H9 (cell line): ENCODE measurements at regions not wholly inside any gene's neighbourhood (a gene's known extent, or its start where the extent isn't known, plus 50 kb on each side); places are given as distances from the start of the nearest gene placed in this dataset.

Experiments
- DNase-seq: peaks from one replicate; pipeline ENCODE4 v3.0.0-alpha.2; 2017
- H2AFZ ChIP-seq: one replicate; pipeline ENCODE4 v1.6.1; 2013; ENCODE audit warnings: mild to moderate bottlenecking, low read length, control low read depth, moderate library complexity
- H2AK5ac ChIP-seq: 2 replicates; pipeline ENCODE4 v1.6.1; 2013; ENCODE audit warnings: low read length, control low read depth, mixed read lengths; ENCODE audit not compliant: insufficient read length
- H2BK120ac ChIP-seq: one replicate; pipeline ENCODE4 v1.6.1; 2013; ENCODE audit warnings: low read depth, mild to moderate bottlenecking, low read length, control low read depth, inconsistent platforms; ENCODE audit not compliant: poor library complexity, severe bottlenecking
- H2BK12ac ChIP-seq: 2 replicates; pipeline ENCODE4 v1.6.1; 2013; ENCODE audit warnings: low read length, control low read depth, mixed read lengths, low read depth; ENCODE audit not compliant: insufficient read length
- H2BK15ac ChIP-seq: 2 replicates; pipeline ENCODE4 v1.6.1; 2013; ENCODE audit warnings: low read depth, low read length, control low read depth
- H2BK20ac ChIP-seq: one replicate; pipeline ENCODE4 v1.6.1; 2013; ENCODE audit warnings: low read depth, mild to moderate bottlenecking, low read length, control low read depth, inconsistent platforms; ENCODE audit not compliant: poor library complexity, severe bottlenecking
- H2BK5ac ChIP-seq: 2 replicates; pipeline ENCODE4 v1.6.1; 2013; ENCODE audit warnings: low read length, control low read depth, mixed read lengths; ENCODE audit not compliant: insufficient read length
- H3K14ac ChIP-seq: 2 replicates; pipeline ENCODE4 v1.6.1; 2013; ENCODE audit warnings: low read length, control low read depth; ENCODE audit not compliant: insufficient read depth
- H3K18ac ChIP-seq: 2 replicates; pipeline ENCODE4 v1.6.1; 2013; ENCODE audit warnings: low read depth, mild to moderate bottlenecking, mixed read lengths, low read length, control low read depth; ENCODE audit not compliant: insufficient read length
- H3K23ac ChIP-seq: 2 replicates; pipeline ENCODE4 v1.6.1; 2013; ENCODE audit warnings: low read length, control low read depth, mixed read lengths, low read depth; ENCODE audit not compliant: insufficient read length
- H3K23me2 ChIP-seq: 2 replicates; pipeline ENCODE4 v1.6.1; 2013; ENCODE audit warnings: low read depth, mild to moderate bottlenecking, mixed read lengths, low read length, control low read depth; ENCODE audit not compliant: insufficient read length, poor library complexity, severe bottlenecking
- H3K27ac ChIP-seq: 2 replicates; pipeline ENCODE4 v1.5.1; 2013; ENCODE audit warnings: low read length, control low read depth, mixed read lengths, low read depth; ENCODE audit not compliant: insufficient read length
- H3K27me3 ChIP-seq: 2 replicates; pipeline ENCODE4 v1.6.1; 2013; ENCODE audit warnings: low read length, control low read depth, inconsistent platforms; ENCODE audit not compliant: insufficient read depth
- H3K4ac ChIP-seq: 2 replicates; pipeline ENCODE4 v1.6.1; 2013; ENCODE audit warnings: low read depth, mild to moderate bottlenecking, control low read depth, inconsistent platforms, low read length, moderate library complexity
- H3K4me1 ChIP-seq: 2 replicates; pipeline ENCODE4 v1.6.1; 2013; ENCODE audit warnings: low read length, control low read depth, inconsistent platforms; ENCODE audit not compliant: insufficient read depth
- H3K4me2 ChIP-seq: 2 replicates; pipeline ENCODE4 v1.6.1; 2013; ENCODE audit warnings: low read length, control low read depth, mixed read lengths; ENCODE audit not compliant: insufficient read length, insufficient read depth
- H3K56ac ChIP-seq: 2 replicates; pipeline ENCODE4 v1.6.1; 2013; ENCODE audit warnings: low read depth, mild to moderate bottlenecking, mixed read lengths, low read length, control low read depth; ENCODE audit not compliant: insufficient read length
- H3K79me1 ChIP-seq: 2 replicates; pipeline ENCODE4 v1.6.1; 2013; ENCODE audit warnings: low read depth, mild to moderate bottlenecking, moderate library complexity, low read length, control low read depth, inconsistent platforms; ENCODE audit not compliant: insufficient read depth, poor library complexity, severe bottlenecking
- H3K79me2 ChIP-seq: 2 replicates; pipeline ENCODE4 v1.6.1; 2013; ENCODE audit warnings: low read length, control low read depth, inconsistent platforms; ENCODE audit not compliant: insufficient read depth
- H3K9ac ChIP-seq: 2 replicates; pipeline ENCODE4 v1.6.1; 2013; ENCODE audit warnings: low read length, control low read depth, mixed read lengths; ENCODE audit not compliant: insufficient read length; ENCODE audit errors: extremely low read depth
- H3K9me3 ChIP-seq: one replicate; pipeline ENCODE4 v1.6.1; 2013; ENCODE audit warnings: low read depth, low read length, inconsistent platforms; ENCODE audit not compliant: control insufficient read depth
- H3T11ph ChIP-seq: one replicate; pipeline ENCODE4 v1.6.1; 2013; ENCODE audit warnings: mild to moderate bottlenecking, low read length, control low read depth, inconsistent platforms
- H4K20me1 ChIP-seq: one replicate; pipeline ENCODE4 v1.6.1; 2013; ENCODE audit not compliant: control insufficient read depth, insufficient read length, insufficient read depth
- H4K5ac ChIP-seq: 2 replicates; pipeline ENCODE4 v1.6.1; 2013; ENCODE audit warnings: low read depth, mild to moderate bottlenecking, mixed read lengths, low read length, control low read depth; ENCODE audit not compliant: insufficient read length
- H4K8ac ChIP-seq: replicated peaks from 2 replicates; pipeline ENCODE4 v1.6.1; 2013; ENCODE audit warnings: low read length, control low read depth, mixed read lengths, low read depth; ENCODE audit not compliant: insufficient read length
- H4K91ac ChIP-seq: 2 replicates; pipeline ENCODE4 v1.6.1; 2013; ENCODE audit warnings: low read depth, mild to moderate bottlenecking, moderate library complexity, mixed read lengths, low read length, control low read depth; ENCODE audit not compliant: insufficient read length
- H3K27ac Mint-ChIP-seq, 3 experiments: 2 replicates in 2 of 3; 3 replicates in 1 of 3; pipeline ENCODE4 v1.8.0; 2020 to 2021; ENCODE audit warnings: mixed read lengths in 3 of 3, mild to moderate bottlenecking in 1 of 3, moderate library complexity in 1 of 3
- H3K27me3 Mint-ChIP-seq: 2 replicates; pipeline ENCODE4 v1.8.0; 2021; ENCODE audit warnings: low read depth, mild to moderate bottlenecking, moderate library complexity, mixed read lengths
- H3K36me3 Mint-ChIP-seq, 3 experiments: 2 replicates in 2 of 3; 3 replicates in 1 of 3; pipeline ENCODE4 v1.8.0; 2020 to 2021; ENCODE audit warnings: low read depth in 3 of 3, mixed read lengths in 3 of 3; ENCODE audit not compliant: insufficient read depth in 1 of 3
- H3K4me1 Mint-ChIP-seq, 2 experiments: 2 replicates each; pipeline ENCODE4 v1.8.0; 2020; ENCODE audit warnings: mixed read lengths in 2 of 2
- H3K4me3 Mint-ChIP-seq, 2 experiments: 2 replicates in 1 of 2; 3 replicates in 1 of 2; pipeline ENCODE4 v1.8.0; 2020 to 2021; ENCODE audit warnings: mild to moderate bottlenecking in 2 of 2, mixed read lengths in 2 of 2, moderate library complexity in 1 of 2
- H3K9me3 Mint-ChIP-seq, 2 experiments: 2 replicates in 1 of 2; 3 replicates in 1 of 2; pipeline ENCODE4 v1.8.0; 2020; ENCODE audit warnings: mild to moderate bottlenecking in 2 of 2, mixed read lengths in 2 of 2, moderate library complexity in 1 of 2
- WGBS: extraction: QIAGEN DNeasy Blood & Tissue Kit; methylation state at CpG from one replicate; pipeline ENCODE4 v1.1.7; 2013; ENCODE audit warnings: missing lambda C conversion rate, low lambda C conversion rate, mixed read lengths; ENCODE audit not compliant: insufficient read length; ENCODE audit errors: extremely low coverage; 5-methylcytosine and 5-hydroxymethylcytosine counted together
- TF ChIP-seq, protein P1 (sequence below): fragments of 200-600 bp; sonication (generic); conservative IDR thresholded peaks from 3 replicates; pipeline ENCODE4 v1.8.0; 2021; ENCODE audit warnings: antibody characterized with exemption, mild to moderate bottlenecking

DNA sequence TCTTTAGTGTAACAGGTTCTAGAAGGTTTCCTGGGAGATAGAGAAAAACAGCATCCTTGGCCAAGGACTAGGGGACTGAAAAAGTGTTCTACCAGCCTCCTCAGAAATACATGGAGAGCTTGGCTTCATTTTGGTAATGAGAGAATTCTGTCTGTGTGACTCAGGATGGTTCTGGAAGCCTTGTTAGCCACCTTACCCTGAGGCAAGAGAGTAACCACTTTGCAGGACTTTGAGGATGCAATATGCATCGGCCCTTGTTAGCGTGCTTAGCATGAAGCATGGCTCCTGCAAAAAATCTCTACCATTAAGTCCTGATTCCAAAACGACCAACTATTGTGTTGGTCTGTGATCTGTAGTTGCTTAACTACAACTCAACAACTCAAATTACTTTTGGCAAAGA is 79.8 kb downstream of the C1QL2 start:
- Histone ChIP-seq H3K4me2 (no peak overlapping the region), H3K27ac (no peak overlapping the region), H3K18ac (no peak overlapping the region), H4K91ac (no peak overlapping the region), H3K23me2 (no peaks in the 10 kb centered on the region), H2BK12ac (no peak overlapping the region), H2BK20ac (no peak overlapping the region), H3K79me2 (no peaks in the 10 kb centered on the region), H3K9me3 (no peaks in the 10 kb centered on the region), H2BK120ac (no peak overlapping the region), H3K4ac (no peak overlapping the region), H3K4me1 (no peaks in the 10 kb centered on the region), H3K27me3 (no peaks in the 10 kb centered on the region), H4K5ac (no peak overlapping the region), H4K20me1 (no peaks in the 10 kb centered on the region), H3K79me1 (no peaks in the 10 kb centered on the region), H3K23ac (no peak overlapping the region), H4K8ac (no peak overlapping the region), H2AK5ac (no peak overlapping the region), H2BK15ac (no peak overlapping the region), H3K14ac (no peak overlapping the region), H2AFZ (no peak overlapping the region), H3T11ph (no peak overlapping the region), H3K56ac (no peak overlapping the region), H3K9ac (no peak overlapping the region), H2BK5ac (no peak overlapping the region)
- DNase-seq: no peak
- TF ChIP-seq, protein P1, sequence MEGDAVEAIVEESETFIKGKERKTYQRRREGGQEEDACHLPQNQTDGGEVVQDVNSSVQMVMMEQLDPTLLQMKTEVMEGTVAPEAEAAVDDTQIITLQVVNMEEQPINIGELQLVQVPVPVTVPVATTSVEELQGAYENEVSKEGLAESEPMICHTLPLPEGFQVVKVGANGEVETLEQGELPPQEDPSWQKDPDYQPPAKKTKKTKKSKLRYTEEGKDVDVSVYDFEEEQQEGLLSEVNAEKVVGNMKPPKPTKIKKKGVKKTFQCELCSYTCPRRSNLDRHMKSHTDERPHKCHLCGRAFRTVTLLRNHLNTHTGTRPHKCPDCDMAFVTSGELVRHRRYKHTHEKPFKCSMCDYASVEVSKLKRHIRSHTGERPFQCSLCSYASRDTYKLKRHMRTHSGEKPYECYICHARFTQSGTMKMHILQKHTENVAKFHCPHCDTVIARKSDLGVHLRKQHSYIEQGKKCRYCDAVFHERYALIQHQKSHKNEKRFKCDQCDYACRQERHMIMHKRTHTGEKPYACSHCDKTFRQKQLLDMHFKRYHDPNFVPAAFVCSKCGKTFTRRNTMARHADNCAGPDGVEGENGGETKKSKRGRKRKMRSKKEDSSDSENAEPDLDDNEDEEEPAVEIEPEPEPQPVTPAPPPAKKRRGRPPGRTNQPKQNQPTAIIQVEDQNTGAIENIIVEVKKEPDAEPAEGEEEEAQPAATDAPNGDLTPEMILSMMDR: no peak
- no peak overlapping the region for H3K27ac Mint-ChIP-seq
- H3K36me3 Mint-ChIP-seq: no peaks in the 10 kb centered on the region
- H3K27me3 Mint-ChIP-seq: peaks cover 11% of the 10 kb centered on the region
- no peak overlapping the region for H3K4me3 Mint-ChIP-seq
- H3K4me1 Mint-ChIP-seq: peaks cover 4 to 13% of the 10 kb centered on the region in 2 experiments; a peak in 3 of 4 replicates
- WGBS: no CpG with 5 or more reads among the region's 3 CpGs
- H3K9me3 Mint-ChIP-seq: no peaks in the 10 kb centered on the region
